Right lobe of liver (tissue), 6 donors: ENCODE measurements at regions not wholly inside any gene's neighbourhood (a gene's known extent, or its start where the extent isn't known, plus 50 kb on each side); places are given as distances from the start of the nearest gene placed in this dataset.

Experiments
- ATAC-seq, 4 donors: fragments of 200-7000 bp; cut with Tn5 transposase; one replicate each; pipeline ENCODE4 v1.9.1; 2020; ENCODE audit warnings: mild to moderate bottlenecking in 4 of 4, moderate library complexity in 4 of 4
- DNase-seq, 3 donors: peaks; one replicate each; pipeline ENCODE4 v3.0.0-alpha.2; 2020
- H3K27ac ChIP-seq, 3 donors: fragments of 200-600 bp; one replicate each; pipeline ENCODE4 v1.8.0; 2022
- H3K27me3 ChIP-seq, 2 donors: fragments of 200-600 bp; one replicate each; pipeline ENCODE4 v1.8.0; 2022
- H3K36me3 ChIP-seq, 4 donors: fragments of 200-600 bp; sonication (generic) in 1 of 4; one replicate each; pipeline versions ENCODE4 v1.5.1 to v1.8.0; 2017 to 2022; ENCODE audit warnings: control low read depth in 1 of 4
- H3K4me1 ChIP-seq, 4 donors: fragments of 200-600 bp; sonication (generic) in 1 of 4; one replicate each; pipeline versions ENCODE4 v1.5.1 to v1.8.0; 2017 to 2022; ENCODE audit warnings: control low read depth in 1 of 4
- H3K4me3 ChIP-seq, 3 donors: fragments of 200-600 bp; one replicate each; pipeline ENCODE4 v1.8.0; 2022
- H3K9me3 ChIP-seq, 4 donors: fragments of 200-600 bp; sonication (generic) in 1 of 4; one replicate each; pipeline versions ENCODE4 v1.5.1 to v1.8.0; 2017 to 2022; ENCODE audit warnings: control low read depth in 1 of 4
- CTCF ChIP-seq, 4 donors: fragments of 200-600 bp in 3 of 4; fragments of 450-650 bp in 1 of 4; IDR thresholded peaks; one replicate each; pipeline versions ENCODE4 v1.5.1 to v1.8.0; 2016 to 2022; ENCODE audit warnings: antibody characterized with exemption in 4 of 4, mild to moderate bottlenecking in 2 of 4
- POLR2A ChIP-seq: fragments of 450-650 bp; IDR thresholded peaks from one replicate; pipeline ENCODE4 v1.6.1; 2017; ENCODE audit warnings: antibody characterized with exemption, mild to moderate bottlenecking
- WGBS: methylation state at CpG from one replicate; pipeline ENCODE4 v1.1.6; 2018; ENCODE audit warnings: low coverage, low lambda C conversion rate; ENCODE audit not compliant: insufficient coverage; ENCODE audit errors: missing lambda C conversion rate; 5-methylcytosine and 5-hydroxymethylcytosine counted together
- intact Hi-C, 2 donors: fragments of 100-400 bp; cut with DNase I; formaldehyde crosslinking; loops; one replicate each; pipeline versions ENCODE4 v1.11.2 to v1.14.1; 2022
- donor health status: DM: no; HTN: yes; CAD: no.
- donor health status: DM: no; HTN: no; CAD: no.
- donor health status: DM: no; HTN: no; CAD: no.
- donor health status: DM: no; HTN: yes; CAD: no.
- donor health status: DM: no; HTN: yes; CAD: no.

DNA sequence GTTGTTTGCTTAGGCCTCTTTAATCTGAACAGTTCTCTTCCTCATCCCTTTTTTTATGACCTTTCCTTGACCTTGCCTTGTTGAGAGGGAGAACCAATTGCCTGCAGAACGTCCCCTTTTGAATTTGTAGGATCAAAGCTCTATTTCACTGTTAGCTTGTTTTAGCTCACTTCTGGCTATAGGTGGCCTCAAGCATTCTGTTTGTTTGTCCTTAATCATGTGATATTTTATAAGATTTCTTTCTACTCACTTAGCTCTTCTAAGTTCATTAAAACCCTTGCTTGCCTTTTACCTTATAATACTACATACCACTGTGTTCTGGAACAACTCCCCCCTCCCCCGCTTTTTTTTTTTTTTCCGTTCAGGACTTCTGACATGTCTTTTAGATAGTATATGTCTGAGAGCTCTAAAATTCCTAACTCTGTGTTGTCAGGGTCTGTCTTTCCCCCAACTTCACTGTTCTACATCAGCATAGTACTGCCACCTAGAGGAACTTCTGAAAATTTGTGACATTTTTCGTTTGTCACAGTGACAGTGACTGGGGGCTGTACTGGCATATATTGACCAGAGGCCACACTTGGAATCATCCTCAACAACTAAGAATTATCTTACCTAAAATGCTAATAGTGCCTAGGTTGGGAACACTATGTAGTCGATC is 128.5 kb downstream of the LARP7 start:
- Histone ChIP-seq H3K27ac (no peak overlapping the region), H3K27me3 (no peaks in the 10 kb centered on the region), H3K4me1 (peaks cover 0 to 5% (median 0%) of the 10 kb centered on the region in 4 donors), H3K36me3 (no peaks in the 10 kb centered on the region), H3K9me3 (no peaks in the 10 kb centered on the region), H3K4me3 (no peak overlapping the region)
- no peak for DNase-seq
- WGBS: 12% methylated on average over 5 of the region's 5 CpGs
- TF ChIP-seq CTCF (IDR thresholded peaks at IDR 0.05) (peak in 3 of 4 donors; percentile 34 to 41 (median 38)), POLR2A (no peak)
- ATAC-seq: peak in 2 of 4 donors; percentile 27 to 55
- intact Hi-C loops: no loop called here

DNA sequence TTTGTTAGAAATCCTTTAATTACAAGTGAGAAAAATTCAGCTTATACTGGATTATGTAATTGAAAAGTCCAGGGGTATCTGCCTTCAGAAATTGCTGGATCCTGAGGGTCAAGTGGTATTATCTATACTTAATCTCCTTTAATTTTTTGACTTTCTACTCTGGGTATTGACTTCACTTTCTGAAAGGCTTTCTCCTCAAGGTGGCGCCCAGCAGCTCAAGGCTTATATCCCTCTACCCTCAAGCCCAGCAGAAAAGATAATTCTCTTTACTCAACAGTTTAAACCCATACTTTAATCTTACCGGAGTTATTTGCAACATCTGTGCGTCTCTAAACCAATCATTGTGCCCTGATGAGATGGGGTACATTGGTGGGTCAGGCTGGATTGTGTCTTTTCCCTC is 129.5 kb downstream of the LARP7 start:
- intact Hi-C loops: no loop called here
- no peak for ATAC-seq
- H3K9me3 ChIP-seq: no peaks in the 10 kb centered on the region
- no peak for DNase-seq
- H3K27me3 ChIP-seq: no peaks in the 10 kb centered on the region
- H3K36me3 ChIP-seq: no peaks in the 10 kb centered on the region
- H3K4me3 ChIP-seq: no peak overlapping the region
- TF ChIP-seq CTCF (IDR thresholded peaks at IDR 0.05) (no peak), POLR2A (no peak)
- H3K4me1 ChIP-seq: peaks cover 0 to 5% (median 0%) of the 10 kb centered on the region in 4 donors
- 41% methylated on average over 3 of the region's 3 CpGs for WGBS
- no peak overlapping the region for H3K27ac ChIP-seq

GRCh38 chr4:112767386-112767785 is 130.4 kb downstream of the LARP7 start:
- Histone ChIP-seq H3K36me3 (no peaks in the 10 kb centered on the region), H3K9me3 (no peaks in the 10 kb centered on the region), H3K4me1 (peaks cover 0 to 5% (median 0%) of the 10 kb centered on the region in 4 donors), H3K27me3 (no peaks in the 10 kb centered on the region), H3K4me3 (no peak overlapping the region), H3K27ac (no peak overlapping the region)
- ATAC-seq (no peak), DNase-seq (no peak)
- intact Hi-C loops: no loop called here
- TF ChIP-seq CTCF (IDR thresholded peaks at IDR 0.05) (no peak), POLR2A (no peak)
- 66% methylated on average over 4 of the region's 6 CpGs for WGBS

- Histone ChIP-seq H3K27me3 (no peaks in the 10 kb centered on the region), H3K27ac (no peak overlapping the region), H3K36me3 (no peaks in the 10 kb centered on the region), H3K9me3 (no peaks in the 10 kb centered on the region), H3K4me3 (no peak overlapping the region), H3K4me1 (no peaks in the 10 kb centered on the region)
- no peak for ATAC-seq
- intact Hi-C loops: no loop called here
- TF ChIP-seq POLR2A (no peak), CTCF (IDR thresholded peaks at IDR 0.05) (no peak)
- WGBS: 49% methylated on average over 5 of the region's 5 CpGs
- no peak for DNase-seq
Measured at GRCh38 chr4:112770114-112770513, 133.2 kb downstream of the LARP7 start.
